OCI-LY3 (cell line): ENCODE measurements at regions not wholly inside any gene's neighbourhood (a gene's known extent, or its start where the extent isn't known, plus 50 kb on each side); places are given as distances from the start of the nearest gene placed in this dataset.

Experiments used
- H2AFZ ChIP-seq: fragments of 200-600, 300-600 bp; shearing (Covaris generic); 2 replicates; pipeline ENCODE4 v1.6.0; 2014; ENCODE audit warnings: antibody characterized with exemption, low read depth, low read length
- H3K27ac ChIP-seq: fragments of 200-600, 300-600 bp; sonication (generic); 2 replicates; pipeline ENCODE4 v1.5.1; 2014; ENCODE audit warnings: mild to moderate bottlenecking, low read length, moderate library complexity, mixed read lengths
- H3K27me3 ChIP-seq: fragments of 200-600, 300-600 bp; sonication (generic); 2 replicates; pipeline ENCODE4 v1.6.1; 2014; ENCODE audit warnings: low read depth, low read length, mixed read lengths
- H3K36me3 ChIP-seq: fragments of 200-600, 300-600 bp; sonication (generic); replicated peaks from 2 replicates; pipeline ENCODE3; 2014; ENCODE audit warnings: low read depth, low read length, mixed read lengths
- H3K4me1 ChIP-seq: fragments of 300-600, 200-600 bp; sonication (generic); 2 replicates; pipeline ENCODE4 v1.6.1; 2014; ENCODE audit warnings: low read length, mixed read lengths
- H3K4me2 ChIP-seq: fragments of 200-600, 300-600 bp; sonication (generic); 2 replicates; pipeline ENCODE4 v1.6.1; 2014; ENCODE audit warnings: low read length, mixed read lengths
- H3K4me3 ChIP-seq: fragments of 300-600, 200-600 bp; sonication (generic); 2 replicates; pipeline ENCODE4 v1.5.1; 2014; ENCODE audit warnings: antibody characterized with exemption, mild to moderate bottlenecking, low read length, moderate library complexity
- H3K79me2 ChIP-seq: fragments of 300-600, 200-600 bp; shearing (Covaris generic); 2 replicates; pipeline ENCODE4 v1.6.1; 2014; ENCODE audit warnings: mild to moderate bottlenecking, low read length, mixed read lengths
- H3K9ac ChIP-seq: fragments of 300-600, 200-600 bp; shearing (Covaris generic); 2 replicates; pipeline ENCODE4 v1.6.0; 2014; ENCODE audit warnings: mild to moderate bottlenecking, low read length, moderate library complexity
- H3K9me3 ChIP-seq: fragments of 200-600, 300-600 bp; shearing (Covaris generic); 2 replicates; pipeline ENCODE4 v1.6.1; 2014; ENCODE audit warnings: low read length, mixed read lengths; ENCODE audit not compliant: insufficient read depth
- H4K20me1 ChIP-seq: fragments of 200-600, 300-600 bp; sonication (generic); 2 replicates; pipeline ENCODE4 v1.6.1; 2016; ENCODE audit warnings: low read length, mixed read lengths; ENCODE audit not compliant: insufficient read depth
- CTCF ChIP-seq: fragments of 200-600, 300-600 bp; sonication (generic); IDR thresholded peaks from 2 replicates; pipeline ENCODE4 v1.5.1; 2014; ENCODE audit warnings: antibody characterized with exemption, low read length, low read depth
- EZH2phosphoT487 ChIP-seq: fragments of 200-600 bp; shearing (Covaris generic); IDR thresholded peaks from 2 replicates; pipeline ENCODE4 v1.6.1; 2018; ENCODE audit warnings: antibody characterized with exemption, mixed run types, low read depth

- TF ChIP-seq CTCF (no peak), EZH2phosphoT487 (no peak)
- Histone ChIP-seq H3K79me2 (no peaks in the 10 kb centered on the region), H3K4me2 (no peak overlapping the region), H3K9me3 (no peaks in the 10 kb centered on the region), H2AFZ (no peak overlapping the region), H3K27me3 (no peaks in the 10 kb centered on the region), H3K4me3 (no peak overlapping the region), H3K36me3 (no peaks in the 10 kb centered on the region), H3K4me1 (no peaks in the 10 kb centered on the region), H3K27ac (no peak overlapping the region), H4K20me1 (no peaks in the 10 kb centered on the region), H3K9ac (no peak overlapping the region)
Observed at GRCh38 chr2:19753314-19753713, 148.5 kb downstream of the TTC32 start.

GRCh38 chr2:19752500-19752899, 149.3 kb downstream of the TTC32 start:
- no peak overlapping the region for H2AFZ ChIP-seq
- H3K9me3 ChIP-seq, result no peaks in the 10 kb centered on the region
- no peak overlapping the region for H3K27ac ChIP-seq
- H3K79me2 ChIP-seq, result no peaks in the 10 kb centered on the region
- H3K4me3 ChIP-seq, result no peak overlapping the region
- no peak overlapping the region for H3K4me2 ChIP-seq
- no peak for TF ChIP-seq CTCF
- no peak for TF ChIP-seq EZH2phosphoT487
- no peaks in the 10 kb centered on the region for H3K4me1 ChIP-seq
- H4K20me1 ChIP-seq, result no peaks in the 10 kb centered on the region
- no peaks in the 10 kb centered on the region for H3K36me3 ChIP-seq
- H3K9ac ChIP-seq, result no peak overlapping the region
- H3K27me3 ChIP-seq, result no peaks in the 10 kb centered on the region

GRCh38 chr2:19751631-19752030, 150.2 kb downstream of the TTC32 start:
- no peaks in the 10 kb centered on the region for H3K79me2 ChIP-seq
- H3K36me3 ChIP-seq, result no peaks in the 10 kb centered on the region
- H3K9ac ChIP-seq, result no peak overlapping the region
- H3K27ac ChIP-seq, result no peak overlapping the region
- no peaks in the 10 kb centered on the region for H3K27me3 ChIP-seq
- H3K4me2 ChIP-seq, result no peak overlapping the region
- no peak overlapping the region for H2AFZ ChIP-seq
- H3K4me3 ChIP-seq, result no peak overlapping the region
- H3K9me3 ChIP-seq, result no peaks in the 10 kb centered on the region
- H4K20me1 ChIP-seq, result no peaks in the 10 kb centered on the region
- H3K4me1 ChIP-seq, result no peaks in the 10 kb centered on the region
- TF ChIP-seq EZH2phosphoT487, result no peak
- TF ChIP-seq CTCF, result no peak

- H3K4me1 ChIP-seq, result 0 out of 2 replicates have a peak, but pooled peaks cover 6% of the 10 kb centered on the region
- no peak for TF ChIP-seq CTCF
- no peak for TF ChIP-seq EZH2phosphoT487
- H3K9ac ChIP-seq, result no peak overlapping the region
- H2AFZ ChIP-seq, result no peak overlapping the region
- no peaks in the 10 kb centered on the region for H3K9me3 ChIP-seq
- H3K4me2 ChIP-seq, result no peak overlapping the region
- H3K27ac ChIP-seq, result no peak overlapping the region
- H3K27me3 ChIP-seq, result no peaks in the 10 kb centered on the region
- no peaks in the 10 kb centered on the region for H3K36me3 ChIP-seq
- H3K4me3 ChIP-seq, result no peak overlapping the region
- H3K79me2 ChIP-seq, result no peaks in the 10 kb centered on the region
- H4K20me1 ChIP-seq, result no peaks in the 10 kb centered on the region
Observed at GRCh38 chr2:19750136-19750535, 151.6 kb downstream of the TTC32 start.
